NCI-H2196 treated with DMSO at 0.1 percent for 48 hours (cell line): ENCODE measurements at regions not wholly inside any gene's neighbourhood (a gene's known extent, or its start where the extent isn't known, plus 50 kb on each side); places are given as distances from the start of the nearest gene placed in this dataset.
A peak's percentile ranks its signal among the peaks of the same experiment; 100 is the strongest.

ENCODE experiments used
- DNase-seq: peaks from one replicate; lab custom pipeline; 2025; ENCODE audit not compliant: unreplicated experiment; lab: John Stamatoyannopoulos, UW

- DNase-seq = no peak
These were observed 62.9 kb upstream of the OXGR1 start for GRCh38 chr13:97057176-97057575.

GRCh38 chr13:97058391-97058790, 64.1 kb upstream of the OXGR1 start:
- no peak for DNase-seq

DNA sequence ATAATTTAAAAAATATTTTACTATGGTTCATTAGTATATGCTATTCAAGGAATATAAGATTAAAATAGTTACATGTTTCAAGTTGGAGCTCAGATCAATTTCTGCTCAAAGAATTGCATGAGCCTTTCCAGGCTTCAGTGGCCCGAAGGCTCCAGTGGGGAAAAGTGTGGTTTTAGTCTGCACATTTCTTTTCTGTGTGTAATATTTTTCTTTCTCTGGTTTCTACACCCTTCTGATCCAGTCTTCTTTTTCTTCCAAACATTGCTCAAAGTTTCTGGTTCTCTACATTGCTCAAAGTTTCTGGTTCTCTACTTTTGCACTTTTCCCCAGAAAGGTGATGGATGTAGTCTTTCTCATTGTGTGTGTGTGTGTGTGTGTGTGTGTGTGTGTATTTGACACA, 64.7 kb upstream of the OXGR1 start:
- no peak for DNase-seq

DNA sequence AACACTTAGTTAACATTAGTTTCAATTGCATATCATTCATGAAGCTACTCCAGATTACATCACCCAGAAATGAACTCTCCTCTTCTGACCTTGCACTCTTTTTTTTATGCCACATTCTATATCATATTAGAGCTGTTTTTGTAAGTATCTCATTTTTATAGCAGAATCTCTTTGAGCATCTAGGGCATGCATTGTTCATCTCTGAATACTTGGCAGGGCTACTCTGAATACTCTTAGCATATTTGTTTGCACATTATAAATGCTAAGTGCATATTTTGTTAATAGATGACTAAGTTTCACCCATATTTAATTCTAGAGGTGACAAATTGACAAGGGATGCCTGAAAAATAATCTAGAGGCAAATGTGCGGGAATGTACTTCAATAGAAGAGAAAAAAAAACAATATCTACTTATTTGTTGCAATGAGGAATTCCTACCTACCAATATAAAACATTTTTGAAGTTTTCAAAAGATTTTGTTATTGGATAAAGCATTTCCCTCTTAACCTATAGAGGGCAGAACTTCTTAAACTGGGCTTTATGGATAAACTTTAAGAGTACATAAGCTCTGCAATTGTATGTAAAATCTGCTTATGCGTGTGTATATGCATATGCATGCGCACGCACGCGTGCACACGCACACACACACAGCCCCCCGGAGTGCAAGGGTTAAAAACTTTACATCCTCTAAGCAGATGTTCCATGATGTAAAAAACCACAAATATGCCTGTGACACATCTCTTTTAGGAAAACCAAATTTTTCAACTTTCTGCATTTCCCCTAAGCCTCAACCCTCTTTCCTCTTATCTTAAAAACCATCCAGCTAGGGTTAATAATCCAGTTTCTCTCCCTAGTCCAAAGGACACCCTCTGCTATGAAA, 73.0 kb upstream of the OXGR1 start:
- no peak for DNase-seq

DNA sequence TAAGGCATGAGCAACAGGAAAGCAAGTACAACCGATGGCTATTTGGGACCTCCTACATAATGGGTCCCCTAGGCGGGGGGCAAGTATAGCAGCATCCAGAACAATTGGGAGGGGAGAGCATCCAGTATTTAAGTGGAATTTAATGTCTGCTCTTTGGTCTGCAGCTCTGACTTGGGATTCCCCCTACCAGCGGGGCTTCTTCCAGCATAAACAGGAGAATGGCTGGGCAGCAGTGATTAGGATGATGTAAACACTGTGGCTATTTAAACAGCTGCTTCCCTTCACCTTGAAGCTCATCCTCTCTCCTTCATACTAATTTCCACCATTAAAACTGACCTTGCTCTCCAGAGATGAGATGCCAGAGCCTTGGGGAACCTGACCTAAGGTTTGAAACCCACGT, 73.9 kb upstream of the OXGR1 start:
- no peak for DNase-seq

DNA sequence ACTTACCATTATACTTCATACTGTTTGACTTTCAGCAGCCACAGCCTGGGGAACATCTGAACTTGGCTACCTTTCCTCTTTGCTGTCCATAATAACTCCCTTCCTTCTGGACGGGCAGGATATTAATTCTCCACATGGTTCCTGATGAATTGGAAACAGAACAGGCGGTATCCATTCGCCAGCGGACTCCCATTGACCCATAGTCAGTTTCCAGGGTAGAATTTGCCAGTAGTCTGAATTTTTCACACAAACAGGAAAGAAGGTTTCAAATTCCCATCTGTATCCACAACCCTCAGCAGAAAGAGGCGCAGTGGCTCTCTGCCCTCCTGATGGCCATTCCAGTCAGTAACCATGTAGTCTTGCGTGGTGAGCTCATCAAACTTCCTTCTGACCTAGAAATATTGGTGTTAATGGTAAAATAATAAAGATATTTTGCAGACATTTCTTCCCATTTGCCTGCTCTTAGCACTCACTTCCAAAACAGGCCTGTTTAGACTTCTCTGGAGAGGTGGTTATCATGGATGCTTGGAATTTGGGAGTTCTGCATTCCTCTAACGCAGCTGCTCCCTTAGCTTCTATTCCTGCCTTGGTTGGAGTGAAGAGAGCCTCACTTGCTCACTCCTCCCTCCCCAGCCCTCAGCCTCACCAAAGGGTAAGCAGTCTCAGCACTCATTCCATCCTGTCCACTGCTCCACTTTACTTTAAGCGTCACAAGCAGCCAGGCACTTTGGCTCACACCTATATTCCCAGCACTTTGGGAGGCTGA, 75.0 kb upstream of the OXGR1 start:
- DNase-seq = no peak

DNA sequence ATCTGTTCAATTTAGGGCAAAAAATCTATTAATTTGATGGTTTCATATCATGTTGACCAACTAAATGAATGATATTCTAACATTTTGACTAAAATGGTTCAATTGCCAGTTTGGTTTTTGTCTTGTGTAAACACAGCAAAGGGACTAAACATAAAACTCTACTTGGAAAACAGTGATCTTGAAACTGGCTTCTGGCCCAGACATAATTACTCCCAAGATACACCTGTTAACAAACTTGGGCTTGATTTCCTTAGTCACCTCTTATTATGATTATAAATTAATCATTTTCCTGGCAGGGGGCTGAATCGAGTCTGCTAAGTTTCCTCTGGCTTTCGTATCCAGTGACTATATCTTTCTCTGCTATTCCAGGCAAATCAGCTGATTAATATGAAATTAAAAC, 78.0 kb upstream of the OXGR1 start:
- DNase-seq = no peak

DNA sequence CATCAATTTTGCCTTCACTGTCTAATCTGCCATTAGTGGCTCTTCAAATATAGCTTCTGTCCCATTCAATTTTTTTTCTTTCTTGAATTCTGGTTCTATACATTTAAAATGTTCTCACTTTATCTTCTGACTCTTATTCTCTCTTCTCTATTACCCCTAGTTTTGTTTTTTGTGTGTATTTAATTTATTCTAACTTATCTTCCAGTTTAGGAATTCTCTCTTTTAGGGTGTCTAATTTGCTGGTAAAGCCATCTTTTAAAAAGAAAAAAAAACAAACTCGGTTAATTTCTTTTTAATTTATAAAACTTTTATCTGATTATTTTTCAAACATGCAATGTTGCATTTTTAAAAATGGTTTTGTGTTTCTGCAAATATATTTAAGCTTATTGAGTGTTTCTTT, 80.3 kb upstream of the OXGR1 start:
- no peak for DNase-seq

DNA sequence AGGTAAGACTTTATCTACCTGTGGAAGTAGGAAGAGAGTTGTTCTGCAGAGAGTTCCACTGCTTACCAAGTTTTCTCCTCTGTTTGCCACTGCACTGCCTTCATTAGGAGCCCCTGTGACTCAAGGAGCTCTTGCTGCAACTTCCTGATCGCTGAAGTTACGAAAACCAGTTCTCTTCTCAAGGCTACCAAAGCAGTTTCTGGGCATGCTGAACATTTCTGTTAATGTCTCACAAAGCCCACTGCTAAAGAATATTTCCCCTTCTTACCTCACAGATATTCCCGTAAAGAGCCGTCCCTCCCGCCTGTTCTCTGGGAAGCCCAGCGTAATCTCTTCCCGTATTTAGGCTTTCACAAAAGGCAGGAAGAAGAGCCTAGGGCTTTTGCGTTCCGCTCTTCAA, 82.6 kb upstream of the OXGR1 start:
- no peak for DNase-seq

DNA sequence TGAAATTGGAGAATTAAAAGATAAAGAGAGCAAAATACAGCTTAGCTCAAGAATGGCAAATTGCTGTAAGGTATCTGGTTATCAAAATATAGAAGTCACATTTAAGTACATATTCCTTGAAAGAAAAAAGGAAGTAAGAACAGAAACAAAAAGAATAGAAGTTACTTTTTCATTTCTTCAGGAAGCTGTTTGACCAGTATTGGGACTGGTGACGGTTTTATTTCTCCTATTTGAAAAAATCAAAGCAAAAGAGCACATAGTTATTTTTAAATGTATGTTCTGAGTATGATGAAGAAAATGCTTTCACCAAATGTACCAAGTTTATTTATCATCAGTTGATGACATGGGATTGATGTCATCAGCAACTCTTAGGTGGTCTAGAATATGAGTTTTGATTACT, 83.1 kb upstream of the OXGR1 start:
- DNase-seq = no peak

GRCh38 chr13:97079726-97080125, 85.5 kb upstream of the OXGR1 start:
- DNase-seq = no peak

DNA sequence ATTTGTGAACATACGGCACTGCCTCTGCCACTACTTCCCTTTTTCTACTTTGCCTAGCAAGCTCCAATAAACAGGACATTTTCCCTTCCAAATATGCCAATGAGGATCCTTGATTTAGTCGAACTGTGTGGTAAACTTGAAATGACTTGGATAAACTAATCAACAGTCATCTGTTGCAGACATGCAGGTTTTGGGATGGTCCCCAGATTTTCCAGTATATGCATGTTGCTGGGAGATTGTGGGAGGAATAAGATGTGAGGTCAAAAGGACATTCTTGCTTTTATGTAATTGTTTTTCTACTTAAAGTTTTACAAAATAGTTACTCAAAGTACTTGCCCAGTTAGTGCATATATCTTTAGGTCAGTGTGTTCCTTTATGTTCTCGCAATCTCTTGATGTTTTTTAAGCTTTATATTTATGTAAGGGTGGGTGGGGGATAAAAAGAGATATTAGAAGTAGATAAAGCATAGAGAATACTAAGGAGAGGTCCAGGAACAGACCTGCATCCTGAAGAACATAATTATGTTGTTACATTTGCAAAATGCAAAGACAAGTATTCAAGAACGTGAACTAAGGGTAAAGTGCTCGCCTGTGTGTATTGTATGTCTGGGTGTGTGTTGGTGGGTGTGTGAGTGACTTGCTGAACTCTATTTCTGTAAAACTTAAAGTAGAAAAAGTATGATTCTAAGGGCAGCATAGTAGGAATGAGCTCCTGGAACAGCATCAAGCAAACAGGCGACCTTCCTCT, 88.4 kb upstream of the OXGR1 start:
- no peak for DNase-seq

DNA sequence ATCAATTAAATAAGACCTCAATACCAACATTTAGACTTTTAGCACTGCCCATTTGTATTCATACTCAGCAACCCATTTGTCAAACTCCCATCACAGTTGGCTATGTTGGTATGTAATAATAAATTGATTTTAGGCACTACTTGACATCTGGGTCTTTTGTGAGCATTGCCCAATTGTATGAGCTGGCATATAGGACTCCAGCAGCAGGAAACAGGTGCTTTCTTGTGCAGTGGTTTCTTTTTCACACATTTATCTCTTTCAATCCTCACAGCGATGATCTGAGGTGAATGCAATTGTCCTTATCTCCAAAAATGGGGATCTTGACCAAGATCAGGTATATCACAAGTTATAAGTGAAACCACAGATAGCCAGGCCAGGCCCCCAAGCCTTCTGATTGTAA, 96.9 kb upstream of the OXGR1 start:
- no peak for DNase-seq

DNA sequence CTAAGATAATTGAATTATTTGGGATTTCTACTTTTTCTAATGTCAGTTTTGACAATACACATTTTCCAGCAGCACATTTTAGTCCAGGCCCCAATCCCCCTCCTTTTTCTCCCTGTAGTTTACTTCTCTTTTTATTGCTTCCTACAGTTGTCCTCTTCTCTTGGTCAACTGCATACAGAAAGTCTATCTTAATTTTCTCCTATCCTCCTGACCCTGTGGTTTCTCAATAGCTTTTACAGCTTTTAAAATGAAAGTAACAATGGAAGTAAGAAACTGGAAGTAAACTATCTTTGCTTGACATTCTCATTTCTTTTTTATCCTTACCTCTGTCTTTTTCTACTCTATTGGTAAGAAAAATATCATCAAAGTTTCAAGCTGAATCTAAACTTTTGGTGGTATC, 106.5 kb upstream of the OXGR1 start:
- DNase-seq = no peak

- DNase-seq = no peak
These were observed 107.8 kb upstream of the OXGR1 start for GRCh38 chr13:97101912-97102708.

- DNase-seq = no peak
These were observed 112.0 kb upstream of the OXGR1 start for GRCh38 chr13:97106323-97106722.

GRCh38 chr13:97107815-97108529, 113.7 kb upstream of the OXGR1 start:
- DNase-seq = no peak

- DNase-seq = no peak
These were observed 113.6 kb upstream of the MBNL2 start for GRCh38 chr13:97108530-97108900.

DNA sequence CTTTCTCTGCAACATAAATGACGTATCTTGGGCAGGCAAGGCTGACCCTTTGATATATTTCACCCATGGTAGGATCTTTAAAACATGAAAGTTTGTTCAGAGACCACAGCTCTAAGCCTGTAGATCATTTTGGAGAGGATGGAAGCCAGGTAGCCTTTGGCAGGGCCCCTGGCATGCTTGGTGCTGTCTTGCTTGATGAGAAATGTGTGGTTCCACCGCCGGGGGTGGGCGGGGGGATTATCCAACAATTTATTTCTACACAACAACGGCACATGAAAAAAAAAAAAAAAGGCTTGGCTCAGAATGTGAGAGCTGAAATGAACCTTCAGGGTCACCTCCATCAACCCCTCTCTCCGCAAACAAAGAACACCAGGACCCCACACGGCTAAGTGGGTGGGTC, 112.9 kb upstream of the MBNL2 start:
- DNase-seq = no peak

DNA sequence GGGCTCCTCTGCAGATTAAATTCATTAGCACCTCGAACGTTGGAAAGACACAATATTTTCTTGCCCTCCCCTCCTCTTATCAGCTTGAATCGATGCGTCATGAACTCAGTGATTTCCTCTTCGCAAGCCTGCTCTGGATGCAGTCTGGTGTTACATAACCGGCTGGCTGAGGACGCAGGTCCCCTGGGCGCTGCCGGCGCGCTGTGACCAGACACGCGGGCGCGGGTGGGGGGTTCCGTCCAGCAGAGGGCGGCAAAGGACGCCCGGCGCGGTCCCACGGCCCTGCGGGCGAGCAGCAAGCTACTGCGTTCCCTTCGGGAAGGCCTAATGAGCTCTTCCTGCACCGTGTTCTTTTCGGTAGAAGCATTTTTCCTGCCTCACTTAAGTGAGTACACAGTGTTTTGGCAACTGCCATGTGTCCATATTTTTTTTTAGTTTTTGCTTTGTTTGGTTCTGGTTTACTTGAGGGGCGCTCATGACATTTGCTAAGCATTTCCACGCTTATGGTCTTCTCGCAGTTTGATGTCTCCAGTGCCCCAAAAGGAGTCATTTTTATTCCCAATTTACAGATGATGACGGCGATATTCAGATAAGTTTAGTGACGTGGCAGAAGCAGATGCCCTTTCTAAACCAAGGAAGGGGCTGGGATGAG, 112.2 kb upstream of the MBNL2 start:
- DNase-seq = peak; percentile 47
